Activated naive CD4-positive, alpha-beta T cell treated with anti-CD3 and anti-CD28 coated beads, Interleukin-2, amount 50 U/mL, for 72 hours (primary cell): ENCODE measurements at regions not wholly inside any gene's neighbourhood (a gene's known extent, or its start where the extent isn't known, plus 50 kb on each side); places are given as distances from the start of the nearest gene placed in this dataset.

ENCODE experiments used
- ATAC-seq, 2 donors: fragments of 150-1000 bp; cut with Tn5 transposase; 2 replicates each; pipeline ENCODE4 v1.10.0; 2021; ENCODE audit warnings: mild to moderate bottlenecking in 2 of 2, moderate library complexity in 2 of 2
- DNase-seq, 2 donors: peaks; one replicate each; pipeline ENCODE4 v3.0.0; 2021 to 2022; ENCODE audit warnings: low spot score in 2 of 2
- H3K27ac Mint-ChIP-seq, 2 donors: one replicate each; pipeline ENCODE4 v1.8.0; 2022; ENCODE audit warnings: mild to moderate bottlenecking in 2 of 2, mixed read lengths in 2 of 2
- H3K36me3 Mint-ChIP-seq, 2 donors: one replicate each; pipeline ENCODE4 v1.8.0; 2022; ENCODE audit warnings: mixed read lengths in 2 of 2
- H3K9me3 Mint-ChIP-seq, 2 donors: one replicate each; pipeline ENCODE4 v1.8.0; 2022; ENCODE audit warnings: mixed read lengths in 2 of 2

DNA sequence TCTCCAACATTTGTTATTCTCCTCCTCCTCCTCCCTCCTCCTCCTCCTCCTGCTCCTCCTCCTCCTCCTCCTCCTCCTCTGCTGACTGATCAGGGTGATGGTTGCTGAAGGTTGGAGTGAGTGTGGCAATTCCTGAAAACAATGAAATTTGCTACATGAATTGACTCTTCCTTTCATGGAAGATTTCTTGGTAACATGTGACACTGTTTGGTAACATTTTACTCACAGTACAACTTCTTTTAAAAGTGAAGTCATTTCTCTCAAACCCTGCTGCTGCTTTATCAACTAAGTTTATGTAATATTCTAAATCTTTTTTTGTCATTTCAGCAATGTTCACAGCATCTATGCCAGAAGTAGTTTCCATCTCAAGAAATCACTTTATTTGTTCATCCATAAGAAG, 543.0 kb downstream of the MAFB start:
- H3K27ac Mint-ChIP-seq = no peak overlapping the region
- DNase-seq = no peak
- no peaks in the 10 kb centered on the region for H3K9me3 Mint-ChIP-seq
- no peak for ATAC-seq
- H3K36me3 Mint-ChIP-seq = no peaks in the 10 kb centered on the region

DNA sequence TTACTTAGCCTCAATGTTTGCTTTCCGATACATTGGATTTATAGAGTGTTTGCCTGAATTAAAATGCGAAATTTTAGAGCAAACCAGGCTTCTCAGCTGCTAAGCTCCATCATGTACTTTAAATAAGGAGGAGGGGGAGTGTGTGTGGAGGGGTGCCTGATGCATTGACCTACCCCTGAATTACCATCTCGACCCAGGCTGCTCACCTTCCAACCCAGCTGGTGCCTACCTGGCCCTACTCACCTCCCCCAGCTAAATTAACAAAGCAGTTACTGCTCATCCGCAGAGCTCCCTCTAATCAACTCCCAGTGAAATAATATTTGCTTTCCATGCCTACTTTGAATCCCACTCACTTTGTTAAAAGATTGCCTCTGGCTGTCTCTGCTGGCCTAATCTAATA, 544.5 kb downstream of the MAFB start:
- DNase-seq (no peak), ATAC-seq (no peak)
- H3K36me3 Mint-ChIP-seq = no peaks in the 10 kb centered on the region
- no peaks in the 10 kb centered on the region for H3K9me3 Mint-ChIP-seq
- no peak overlapping the region for H3K27ac Mint-ChIP-seq

DNA sequence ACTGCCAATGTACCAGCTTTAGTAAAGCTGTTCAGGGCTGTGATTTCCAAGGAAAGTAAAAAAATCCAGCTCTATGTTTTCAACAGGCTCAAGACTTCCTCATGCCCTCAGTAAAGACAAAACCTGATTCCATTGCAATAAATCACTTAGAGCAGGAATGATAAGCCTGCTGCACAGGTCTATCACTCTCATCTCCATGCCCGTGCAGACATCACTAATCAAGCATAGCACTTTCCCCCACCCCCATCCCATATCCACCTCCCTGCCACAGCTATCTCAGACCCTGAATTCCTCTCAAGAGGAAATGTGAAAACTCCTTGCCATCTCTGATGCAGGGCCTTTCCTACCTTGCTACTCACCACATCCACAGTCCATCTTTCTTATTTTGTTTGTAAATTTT, 554.9 kb downstream of the MAFB start:
- ATAC-seq = no peak
- Mint-ChIP-seq H3K36me3 (no peaks in the 10 kb centered on the region), H3K27ac (no peak overlapping the region), H3K9me3 (peaks cover 0 to 4% of the 10 kb centered on the region in 2 donors)
- DNase-seq = no peak

DNA sequence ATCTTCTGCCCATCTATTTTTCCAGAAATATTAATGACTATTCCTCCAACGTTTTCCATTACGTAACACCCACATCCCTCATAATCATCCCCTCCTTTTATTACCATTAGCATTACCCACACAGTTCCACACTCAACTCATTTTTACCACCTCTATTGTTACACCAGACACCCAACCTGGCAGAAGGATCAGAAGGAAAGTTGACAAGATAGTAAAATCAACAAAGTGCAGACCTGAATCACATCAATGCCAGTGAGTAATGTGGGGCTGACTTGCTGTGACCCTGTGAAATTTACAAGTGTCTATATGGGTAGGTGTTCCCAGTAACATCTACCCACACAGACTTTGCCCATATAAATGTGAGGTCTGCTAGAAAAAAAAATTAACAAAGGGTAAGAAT, 568.2 kb downstream of the MAFB start:
- Mint-ChIP-seq H3K36me3 (no peaks in the 10 kb centered on the region), H3K9me3 (peaks cover 0 to 4% of the 10 kb centered on the region in 2 donors)
- ATAC-seq = no peak

DNA sequence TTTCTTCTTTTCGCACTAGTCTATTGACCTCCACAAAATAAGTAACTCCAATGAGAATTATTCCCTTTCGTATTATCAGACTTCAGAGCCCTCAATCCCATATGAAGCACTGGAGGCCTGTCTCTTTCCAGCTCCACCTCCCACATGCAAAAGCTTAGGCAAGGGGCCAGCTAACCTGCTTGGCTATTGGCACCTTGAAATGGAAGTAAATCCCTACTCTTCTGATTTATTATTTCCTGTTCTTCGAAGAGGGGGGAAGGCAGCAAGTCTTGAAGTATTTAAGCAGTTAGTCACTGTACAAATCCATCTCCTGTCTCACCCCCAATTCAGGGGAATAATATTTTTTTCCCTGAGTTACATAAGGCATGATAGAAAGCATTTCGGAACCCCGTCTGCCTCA, 577.8 kb downstream of the MAFB start:
- no peak for DNase-seq
- no peak for ATAC-seq
- H3K9me3 Mint-ChIP-seq = peaks cover 0 to 3% of the 10 kb centered on the region in 2 donors
- H3K27ac Mint-ChIP-seq = no peak overlapping the region
- no peaks in the 10 kb centered on the region for H3K36me3 Mint-ChIP-seq

More for the DNA sequence above, 568.2 kb downstream of the MAFB start:
- H3K27ac Mint-ChIP-seq = no peak overlapping the region
- DNase-seq = no peak

DNA sequence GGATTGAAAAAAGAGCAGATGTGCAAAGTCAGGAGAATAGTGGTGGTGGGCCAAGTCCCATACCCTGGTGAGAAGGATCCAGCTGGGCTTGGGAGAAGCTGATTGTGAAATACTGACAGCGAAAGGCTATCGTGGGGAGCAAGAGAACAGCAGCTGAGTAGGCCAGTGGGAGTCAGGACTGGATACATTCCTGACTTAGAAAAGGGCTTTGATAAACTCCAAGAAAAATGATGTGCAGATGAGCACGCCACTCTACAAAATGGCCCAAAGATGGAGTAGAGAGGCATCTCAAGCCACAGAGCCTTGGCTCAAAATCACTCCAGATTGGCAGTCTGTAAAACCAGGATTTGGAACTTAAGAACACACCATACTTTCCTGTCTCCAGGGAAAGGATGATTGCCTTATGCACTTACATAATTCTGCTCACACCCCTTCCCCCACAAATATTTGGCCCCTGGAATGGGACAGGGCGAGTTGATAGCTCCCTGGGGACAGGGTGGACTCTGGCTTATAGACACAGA, 578.7 kb downstream of the MAFB start:
- no peak for ATAC-seq
- no peak overlapping the region for H3K27ac Mint-ChIP-seq
- no peaks in the 10 kb centered on the region for H3K36me3 Mint-ChIP-seq
- peaks cover 0 to 4% of the 10 kb centered on the region in 2 donors for H3K9me3 Mint-ChIP-seq
- no peak for DNase-seq

DNA sequence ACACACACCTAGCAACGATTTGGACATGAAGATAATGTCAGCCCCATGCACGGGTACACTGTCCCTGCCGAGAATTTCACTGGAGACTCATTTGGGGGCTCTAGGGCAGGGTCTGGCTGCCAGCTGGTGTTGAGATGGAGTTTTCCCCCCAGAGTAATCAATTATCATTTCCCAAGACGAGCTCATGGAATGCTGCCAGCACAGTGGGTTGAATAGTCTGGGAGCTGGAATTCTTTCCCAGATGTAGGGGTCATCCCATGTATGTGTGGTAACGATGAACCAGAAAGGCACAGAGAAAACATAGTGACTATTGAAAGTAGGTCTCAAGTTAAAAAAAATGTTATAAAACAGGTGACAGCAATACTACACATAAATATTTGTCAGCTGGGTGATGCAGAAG, 579.9 kb downstream of the MAFB start:
- DNase-seq = no peak
- Mint-ChIP-seq H3K9me3 (peaks cover 0 to 4% of the 10 kb centered on the region in 2 donors), H3K36me3 (no peaks in the 10 kb centered on the region), H3K27ac (no peak overlapping the region)
- ATAC-seq = no peak

DNA sequence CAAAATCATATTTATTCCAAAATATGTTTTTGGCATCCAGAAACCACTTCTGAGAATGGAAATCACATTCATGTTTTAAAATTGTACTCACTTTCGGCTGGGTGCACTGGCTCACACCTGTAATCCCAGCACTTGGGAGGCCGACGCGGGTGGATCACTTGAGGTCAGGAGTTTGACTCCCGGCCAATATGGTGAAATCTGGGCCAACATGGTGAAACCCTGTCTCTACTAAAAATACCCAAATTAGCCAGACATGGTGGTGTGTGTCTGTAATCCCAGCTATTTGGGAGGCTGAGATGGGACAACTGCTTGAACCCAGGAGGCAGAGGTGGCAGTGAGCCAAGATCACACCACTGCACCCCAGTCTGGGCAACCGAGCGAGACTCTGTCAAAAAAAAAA, 580.7 kb downstream of the MAFB start:
- no peak for ATAC-seq
- Mint-ChIP-seq H3K27ac (no peak overlapping the region), H3K36me3 (no peaks in the 10 kb centered on the region), H3K9me3 (peaks cover 0 to 4% of the 10 kb centered on the region in 2 donors)
- no peak for DNase-seq

DNA sequence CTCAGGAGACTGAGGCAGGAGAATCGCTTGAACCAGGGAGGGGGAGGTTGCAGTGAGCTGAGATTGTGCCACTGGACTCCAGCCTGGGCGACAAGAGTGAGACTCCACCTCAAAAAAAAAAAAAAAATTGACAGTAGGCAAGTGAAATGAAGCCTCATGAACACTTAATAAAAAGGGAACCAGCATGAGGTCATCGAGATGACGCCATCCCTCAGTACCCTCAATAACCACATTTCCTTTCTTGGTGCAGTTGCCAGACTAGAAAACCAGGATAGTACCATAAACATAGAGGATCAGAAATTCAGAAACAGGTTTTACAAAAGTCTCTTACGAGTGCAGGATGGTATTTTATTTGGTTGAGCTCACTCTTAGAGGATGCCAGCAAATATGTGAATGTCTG, 584.1 kb downstream of the MAFB start:
- no peak for ATAC-seq
- no peak overlapping the region for H3K27ac Mint-ChIP-seq
- no peaks in the 10 kb centered on the region for H3K36me3 Mint-ChIP-seq
- H3K9me3 Mint-ChIP-seq = peaks cover 0 to 4% of the 10 kb centered on the region in 2 donors
- DNase-seq = no peak

DNA sequence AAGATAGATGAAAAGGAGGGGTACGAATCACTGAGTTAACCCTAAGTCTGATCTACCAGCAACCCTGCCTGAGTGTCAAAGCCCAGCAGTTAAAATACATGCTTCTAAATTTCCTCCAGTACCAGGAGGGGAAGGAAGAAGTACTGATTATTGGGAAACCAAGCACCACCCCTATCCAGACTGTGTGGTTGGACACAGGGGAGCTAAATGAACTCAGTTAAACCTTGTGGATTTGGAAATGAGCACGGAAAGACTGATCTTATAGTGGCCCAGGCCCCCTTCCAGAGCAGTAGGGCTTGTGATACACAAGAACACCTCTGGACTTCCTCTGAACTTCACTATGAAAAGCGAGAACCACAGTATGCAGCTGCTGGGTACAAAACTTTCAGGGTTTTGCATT, 585.6 kb downstream of the MAFB start:
- Mint-ChIP-seq H3K36me3 (no peaks in the 10 kb centered on the region), H3K27ac (no peak overlapping the region), H3K9me3 (peaks cover 5 to 9% of the 10 kb centered on the region in 2 donors)
- ATAC-seq = no peak
- DNase-seq = no peak

DNA sequence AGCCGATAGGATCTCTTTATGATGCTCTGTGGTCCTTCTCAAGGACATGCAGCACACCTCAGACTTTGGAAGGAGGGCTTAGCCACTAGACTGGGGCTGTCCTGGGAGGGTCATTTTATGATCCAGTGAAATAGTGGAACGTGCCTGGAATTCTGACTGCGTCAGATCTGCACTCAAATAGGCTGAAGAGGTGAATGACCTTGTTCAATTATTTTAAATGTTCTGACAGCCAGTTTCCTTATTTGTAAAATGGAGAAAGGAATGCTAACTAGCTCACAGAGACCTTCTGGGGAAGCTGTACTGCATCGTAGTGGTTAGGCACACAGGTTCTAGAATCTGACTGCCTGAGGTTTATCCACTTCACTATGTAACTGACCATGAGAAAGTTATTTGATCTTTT, 587.5 kb downstream of the MAFB start:
- no peaks in the 10 kb centered on the region for H3K36me3 Mint-ChIP-seq
- ATAC-seq (no peak), DNase-seq (no peak)
- no peak overlapping the region for H3K27ac Mint-ChIP-seq
- H3K9me3 Mint-ChIP-seq = peaks cover 5 to 8% of the 10 kb centered on the region in 2 donors

DNA sequence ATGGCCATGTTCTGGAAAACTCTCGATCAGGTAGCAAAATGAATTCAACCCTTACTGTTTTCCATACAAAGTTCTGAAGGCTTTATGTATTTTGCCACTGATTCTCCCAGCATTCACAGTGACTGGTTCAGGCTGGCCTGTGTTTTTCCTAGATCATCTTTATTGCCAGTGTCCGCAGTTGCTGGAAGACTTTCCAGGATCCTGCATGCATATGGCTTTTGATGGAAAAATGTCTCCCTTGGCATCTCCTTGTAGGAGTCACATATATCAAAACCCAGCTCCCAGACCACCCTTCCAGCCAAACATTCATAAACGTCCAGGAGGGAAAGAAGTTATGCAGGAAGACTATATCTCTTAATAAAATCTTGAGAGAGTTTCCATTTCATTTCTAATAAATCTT, 588.8 kb downstream of the MAFB start:
- Mint-ChIP-seq H3K9me3 (peaks cover 5% of the 10 kb centered on the region in 2 donors), H3K36me3 (no peaks in the 10 kb centered on the region), H3K27ac (no peak overlapping the region)
- ATAC-seq (no peak), DNase-seq (no peak)

DNA sequence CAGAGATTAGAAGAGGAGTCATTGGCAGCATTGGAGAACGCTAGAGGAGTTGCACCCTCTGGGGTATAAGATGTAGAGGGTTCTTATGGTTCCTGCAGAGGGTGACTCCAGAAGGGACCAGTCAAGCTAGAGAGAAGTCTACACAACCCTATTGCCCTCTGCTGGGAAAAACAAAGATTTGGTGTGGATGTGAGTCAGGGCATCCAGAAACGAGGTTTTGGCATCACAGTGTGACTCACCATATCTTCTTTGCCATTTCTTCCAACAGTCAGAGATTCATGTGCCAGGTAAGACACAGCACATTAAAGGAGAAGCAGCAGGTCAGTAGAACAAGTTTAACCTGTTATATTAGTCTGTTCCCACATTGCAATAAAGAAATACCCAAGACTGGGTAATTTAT, 598.8 kb downstream of the MAFB start:
- ATAC-seq = no peak
- H3K36me3 Mint-ChIP-seq = peaks cover 0 to 6% of the 10 kb centered on the region in 2 donors
- H3K27ac Mint-ChIP-seq = no peak overlapping the region
- H3K9me3 Mint-ChIP-seq = peaks cover 21 to 23% of the 10 kb centered on the region in 2 donors
- no peak for DNase-seq

DNA sequence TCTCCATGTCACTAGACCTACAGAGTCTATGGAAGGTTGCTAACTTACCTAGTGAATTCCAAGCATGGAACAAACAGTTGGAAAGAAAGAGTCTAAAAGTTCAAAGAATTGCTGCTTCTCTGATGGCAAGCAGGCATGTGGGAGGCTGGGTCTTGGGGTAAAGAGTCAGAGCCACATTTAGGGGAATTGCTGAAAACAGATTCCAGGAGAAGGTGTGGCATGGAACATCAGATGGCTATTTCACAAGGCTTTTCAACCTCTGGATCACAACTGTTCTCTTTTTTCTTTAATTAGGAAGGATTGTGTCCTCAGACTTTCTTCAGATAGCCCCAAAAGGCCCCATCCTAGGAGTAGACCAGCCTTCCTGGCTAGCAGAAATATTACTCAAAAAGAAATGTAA, 601.5 kb downstream of the MAFB start:
- ATAC-seq = no peak

DNA sequence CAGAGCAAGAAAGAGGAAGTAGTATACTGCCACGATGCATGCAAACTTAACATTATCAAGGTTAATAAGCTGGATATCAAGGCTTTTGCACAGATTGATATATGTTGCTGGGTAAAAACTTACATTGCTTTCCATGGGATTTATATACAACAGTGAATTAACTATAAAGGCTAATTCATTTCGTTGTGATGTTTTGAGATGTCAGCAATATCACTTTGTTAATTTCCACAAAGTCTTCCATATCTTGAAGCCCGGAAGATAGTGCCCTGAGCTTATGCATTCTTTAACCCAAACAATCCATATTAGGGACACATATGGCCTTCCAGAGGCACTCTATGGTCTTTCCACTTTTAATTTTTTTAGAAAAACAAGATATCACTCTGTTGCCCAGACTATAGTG, 603.5 kb downstream of the MAFB start:
- DNase-seq (no peak), ATAC-seq (no peak)
- Mint-ChIP-seq H3K36me3 (no peaks in the 10 kb centered on the region), H3K9me3 (peaks cover 8 to 13% of the 10 kb centered on the region in 2 donors), H3K27ac (no peak overlapping the region)

More for the DNA sequence above, 601.5 kb downstream of the MAFB start:
- Mint-ChIP-seq H3K36me3 (peaks cover 0 to 6% of the 10 kb centered on the region in 2 donors), H3K9me3 (peaks cover 18 to 25% of the 10 kb centered on the region in 2 donors), H3K27ac (no peak overlapping the region)
- no peak for DNase-seq

DNA sequence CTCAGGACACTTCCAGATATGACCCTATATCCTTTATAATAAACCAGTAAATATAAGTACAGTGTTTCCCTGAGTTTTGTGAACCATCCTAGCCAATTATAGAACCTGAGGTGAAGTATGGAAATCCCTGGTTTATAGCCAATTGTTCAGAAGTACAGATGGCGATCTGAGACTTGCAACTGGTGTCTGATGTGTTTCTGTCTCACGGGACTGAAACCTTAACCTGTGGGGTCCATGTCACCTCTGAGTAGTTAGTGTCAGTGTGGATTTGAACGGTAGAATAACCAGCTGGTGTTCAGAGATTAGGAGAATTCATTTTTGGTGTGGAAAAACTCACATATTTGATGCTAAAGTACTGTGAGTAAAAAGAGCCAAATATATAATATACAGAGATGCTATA, 606.6 kb downstream of the MAFB start:
- Mint-ChIP-seq H3K9me3 (peaks cover 3 to 6% of the 10 kb centered on the region in 2 donors), H3K27ac (no peak overlapping the region), H3K36me3 (no peaks in the 10 kb centered on the region)
- DNase-seq (no peak), ATAC-seq (no peak)

DNA sequence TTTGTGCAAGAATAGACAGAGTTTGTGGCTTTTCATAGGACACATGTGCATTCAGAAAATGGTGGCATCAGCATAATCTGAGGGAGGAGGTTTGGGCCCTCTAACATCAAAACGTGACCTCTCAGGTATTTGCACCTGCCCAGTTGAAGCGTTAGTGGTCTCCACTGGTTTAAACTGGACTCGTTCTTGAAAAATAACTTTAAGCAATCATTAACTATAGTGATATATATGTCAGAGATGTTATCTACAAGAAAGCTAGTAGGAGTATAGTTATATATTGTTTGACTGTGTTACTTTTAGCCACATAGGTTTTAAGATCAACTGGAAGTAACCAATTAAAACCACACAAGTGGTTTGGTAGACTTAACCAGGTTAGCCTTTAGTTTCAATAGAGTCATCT, 607.4 kb downstream of the MAFB start:
- H3K36me3 Mint-ChIP-seq = no peaks in the 10 kb centered on the region
- ATAC-seq = no peak
- H3K9me3 Mint-ChIP-seq = peaks cover 3 to 6% of the 10 kb centered on the region in 2 donors
- peak overlapping the region in 1 of 2 donors; percentile 44 for H3K27ac Mint-ChIP-seq
- DNase-seq = no peak

DNA sequence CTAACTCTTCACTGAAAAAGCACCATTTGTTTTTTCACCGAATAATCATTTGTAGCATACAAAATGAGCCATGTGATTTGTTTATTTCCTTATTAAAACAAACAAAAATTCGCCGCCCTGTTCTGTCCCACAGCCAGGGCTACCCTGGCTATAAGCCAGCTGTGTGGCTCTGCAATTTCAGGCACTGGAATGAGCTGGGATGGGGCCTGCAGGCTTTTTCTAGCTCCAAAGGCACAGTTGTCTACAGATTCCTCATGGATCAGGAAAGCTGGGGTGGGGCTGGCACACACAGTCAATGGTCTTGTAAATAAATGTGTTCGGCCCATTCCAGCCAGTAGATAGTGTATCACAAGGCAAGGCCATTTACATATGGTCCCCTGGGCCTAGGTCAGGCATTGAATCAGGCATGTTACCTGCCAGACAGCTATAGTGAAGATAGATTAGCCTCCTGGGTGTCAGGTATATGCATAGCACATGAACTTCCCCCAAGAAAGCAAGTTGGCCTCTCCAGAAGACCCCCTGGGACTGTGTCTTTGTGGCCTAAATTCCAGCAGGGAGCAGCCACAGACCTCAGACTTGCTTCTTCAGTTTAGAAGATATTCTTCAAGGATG, 608.9 kb downstream of the MAFB start:
- H3K27ac Mint-ChIP-seq = no peak overlapping the region
- DNase-seq (no peak), ATAC-seq (no peak)
- no peaks in the 10 kb centered on the region for H3K36me3 Mint-ChIP-seq
- H3K9me3 Mint-ChIP-seq = peaks cover 6 to 9% of the 10 kb centered on the region in 2 donors
